ENCODE measurements at regions not wholly inside any gene's neighbourhood (a gene's known extent, or its start where the extent isn't known, plus 50 kb on each side); places are given as distances from the start of the nearest gene placed in this dataset.

- WGBS = 63% methylated on average over 3 of the region's 3 CpGs
- H3K4me1 ChIP-seq (replicated peaks) = no peaks in the 10 kb centered on the region
- H3K9me3 ChIP-seq = no peaks in the 10 kb centered on the region
- H3K27me3 ChIP-seq (replicated peaks; ENCODE audit: insufficient read depth) = no peaks in the 10 kb centered on the region
- TF ChIP-seq CTCF (IDR thresholded peaks at IDR 0.05) (no peak), POLR2AphosphoS5 (IDR thresholded peaks at IDR 0.05) (no peak), POLR2A (IDR thresholded peaks at IDR 0.05) (no peak)
- no peak overlapping the region for H3K4me3 ChIP-seq
- no peak overlapping the region for H3K27ac ChIP-seq
- H3K36me3 ChIP-seq = no peaks in the 10 kb centered on the region
- no peak for DNase-seq (ENCODE audit: low spot score)
- intact Hi-C loops (cut with DNase I) = no loop called here
Observed at GRCh38 chr1:81126989-81127581, 673.6 kb upstream of the ADGRL2 start.

GRCh38 chr1:81125672-81126071, 675.1 kb upstream of the ADGRL2 start:
- Histone ChIP-seq H3K27me3 (replicated peaks; ENCODE audit: insufficient read depth) (no peaks in the 10 kb centered on the region), H3K27ac (no peak overlapping the region), H3K9me3 (no peaks in the 10 kb centered on the region), H3K4me1 (replicated peaks) (no peaks in the 10 kb centered on the region), H3K36me3 (no peaks in the 10 kb centered on the region), H3K4me3 (no peak overlapping the region)
- intact Hi-C loops (cut with DNase I) = no loop called here
- TF ChIP-seq POLR2AphosphoS5 (IDR thresholded peaks at IDR 0.05) = no peak
- TF ChIP-seq POLR2A (IDR thresholded peaks at IDR 0.05) = no peak
- no peak for TF ChIP-seq CTCF (IDR thresholded peaks at IDR 0.05)
- DNase-seq (ENCODE audit: low spot score) = no peak
- 68% methylated on average over 4 of the region's 4 CpGs for WGBS

GRCh38 chr1:81121306-81121705, 679.4 kb upstream of the ADGRL2 start:
- TF ChIP-seq POLR2AphosphoS5 (IDR thresholded peaks at IDR 0.05) = no peak
- no peak for TF ChIP-seq POLR2A (IDR thresholded peaks at IDR 0.05)
- TF ChIP-seq CTCF (IDR thresholded peaks at IDR 0.05) = no peak
- Histone ChIP-seq H3K9me3 (no peaks in the 10 kb centered on the region), H3K36me3 (no peaks in the 10 kb centered on the region), H3K27me3 (replicated peaks; ENCODE audit: insufficient read depth) (no peaks in the 10 kb centered on the region), H3K4me1 (replicated peaks) (no peaks in the 10 kb centered on the region), H3K4me3 (no peak overlapping the region), H3K27ac (no peak overlapping the region)
- 88% methylated on average over 5 of the region's 5 CpGs for WGBS
- DNase-seq (ENCODE audit: low spot score) = no peak
- intact Hi-C loops (cut with DNase I) = no loop called here

- Histone ChIP-seq H3K27me3 (replicated peaks; ENCODE audit: insufficient read depth) (no peaks in the 10 kb centered on the region), H3K27ac (no peak overlapping the region), H3K36me3 (no peaks in the 10 kb centered on the region), H3K9me3 (no peaks in the 10 kb centered on the region), H3K4me1 (replicated peaks) (no peaks in the 10 kb centered on the region), H3K4me3 (no peak overlapping the region)
- TF ChIP-seq CTCF (IDR thresholded peaks at IDR 0.05) (no peak), POLR2AphosphoS5 (IDR thresholded peaks at IDR 0.05) (no peak), POLR2A (IDR thresholded peaks at IDR 0.05) (no peak)
- 92% methylated on average over 1 of the region's 1 CpG for WGBS
- intact Hi-C loops (cut with DNase I) = no loop called here
- no peak for DNase-seq (ENCODE audit: low spot score)
Observed at GRCh38 chr1:81119319-81119718, 681.4 kb upstream of the ADGRL2 start.

GRCh38 chr1:81118550-81118949, 682.2 kb upstream of the ADGRL2 start:
- DNase-seq (ENCODE audit: low spot score) = no peak
- H3K4me1 ChIP-seq (replicated peaks) = no peaks in the 10 kb centered on the region
- H3K27me3 ChIP-seq (replicated peaks; ENCODE audit: insufficient read depth) = no peaks in the 10 kb centered on the region
- no peaks in the 10 kb centered on the region for H3K9me3 ChIP-seq
- H3K27ac ChIP-seq = no peak overlapping the region
- intact Hi-C loops (cut with DNase I) = no loop called here
- TF ChIP-seq POLR2AphosphoS5 (IDR thresholded peaks at IDR 0.05) = no peak
- TF ChIP-seq CTCF (IDR thresholded peaks at IDR 0.05) = no peak
- no peak for TF ChIP-seq POLR2A (IDR thresholded peaks at IDR 0.05)
- H3K36me3 ChIP-seq = no peaks in the 10 kb centered on the region
- no peak overlapping the region for H3K4me3 ChIP-seq

Measured in prostate gland (tissue), 2 donors.